ENCODE measurements at regions not wholly inside any gene's neighbourhood (a gene's known extent, or its start where the extent isn't known, plus 50 kb on each side); places are given as distances from the start of the nearest gene placed in this dataset.

DNA sequence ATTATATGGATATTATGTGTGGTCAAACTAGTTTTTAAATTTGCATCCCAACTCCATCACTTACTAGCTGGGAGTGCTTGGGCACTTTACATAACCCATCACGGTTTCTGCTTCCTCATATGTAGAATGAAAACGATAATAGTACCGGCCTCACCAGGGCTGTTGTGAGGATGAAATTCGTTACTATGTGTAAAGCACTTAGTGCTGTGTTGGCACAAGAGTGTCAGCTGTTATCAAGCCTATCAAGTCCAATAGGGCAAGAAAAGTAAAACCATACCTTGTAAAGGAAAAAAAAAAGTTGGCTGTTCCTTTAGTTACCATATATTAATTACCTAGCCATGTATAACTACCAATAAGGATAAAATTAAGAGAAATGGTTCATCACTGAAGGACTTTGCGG lies 65.4 kb downstream of the TET3 start:
- no peak for TF ChIP-seq ZNF232 (CRISPR knock-in tag; IDR thresholded peaks at IDR 0.05)
- TF ChIP-seq, protein P1, sequence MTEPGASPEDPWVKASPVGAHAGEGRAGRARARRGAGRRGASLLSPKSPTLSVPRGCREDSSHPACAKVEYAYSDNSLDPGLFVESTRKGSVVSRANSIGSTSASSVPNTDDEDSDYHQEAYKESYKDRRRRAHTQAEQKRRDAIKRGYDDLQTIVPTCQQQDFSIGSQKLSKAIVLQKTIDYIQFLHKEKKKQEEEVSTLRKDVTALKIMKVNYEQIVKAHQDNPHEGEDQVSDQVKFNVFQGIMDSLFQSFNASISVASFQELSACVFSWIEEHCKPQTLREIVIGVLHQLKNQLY (CRISPR knock-in tag; IDR thresholded peaks at IDR 0.05), result no peak
- TF ChIP-seq, protein P2, sequence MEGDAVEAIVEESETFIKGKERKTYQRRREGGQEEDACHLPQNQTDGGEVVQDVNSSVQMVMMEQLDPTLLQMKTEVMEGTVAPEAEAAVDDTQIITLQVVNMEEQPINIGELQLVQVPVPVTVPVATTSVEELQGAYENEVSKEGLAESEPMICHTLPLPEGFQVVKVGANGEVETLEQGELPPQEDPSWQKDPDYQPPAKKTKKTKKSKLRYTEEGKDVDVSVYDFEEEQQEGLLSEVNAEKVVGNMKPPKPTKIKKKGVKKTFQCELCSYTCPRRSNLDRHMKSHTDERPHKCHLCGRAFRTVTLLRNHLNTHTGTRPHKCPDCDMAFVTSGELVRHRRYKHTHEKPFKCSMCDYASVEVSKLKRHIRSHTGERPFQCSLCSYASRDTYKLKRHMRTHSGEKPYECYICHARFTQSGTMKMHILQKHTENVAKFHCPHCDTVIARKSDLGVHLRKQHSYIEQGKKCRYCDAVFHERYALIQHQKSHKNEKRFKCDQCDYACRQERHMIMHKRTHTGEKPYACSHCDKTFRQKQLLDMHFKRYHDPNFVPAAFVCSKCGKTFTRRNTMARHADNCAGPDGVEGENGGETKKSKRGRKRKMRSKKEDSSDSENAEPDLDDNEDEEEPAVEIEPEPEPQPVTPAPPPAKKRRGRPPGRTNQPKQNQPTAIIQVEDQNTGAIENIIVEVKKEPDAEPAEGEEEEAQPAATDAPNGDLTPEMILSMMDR (IDR thresholded peaks at IDR 0.05), result no peak

All from WTC11 (cell line).